ENCODE measurements at regions not wholly inside any gene's neighbourhood (a gene's known extent, or its start where the extent isn't known, plus 50 kb on each side); places are given as distances from the start of the nearest gene placed in this dataset.

- Histone ChIP-seq H3K23ac (ENCODE audit: insufficient read length) (no peak overlapping the region), H3K4me1 (replicated peaks in 1 of 4; ENCODE audit: control insufficient read depth in 3 of 4, insufficient read depth in 4 of 4, low read length in 3 of 4) (no peaks in the 10 kb centered on the region), H3K14ac (ENCODE audit: insufficient read length) (no peak overlapping the region), H3K27ac (ENCODE audit: low read depth, low read length) (no peak overlapping the region), H2BK120ac (replicated peaks; ENCODE audit: low read depth, low read length) (no peak overlapping the region), H3K79me1 (ENCODE audit: low read depth, low read length) (no peaks in the 10 kb centered on the region), H3K4ac (replicated peaks; ENCODE audit: insufficient read length, low read depth, low read length) (no peak overlapping the region), H4K8ac (ENCODE audit: extremely low read depth, insufficient read depth, low read length) (no peak overlapping the region), H2AFZ (ENCODE audit: low read length) (no peak overlapping the region), H3K9me3 (ENCODE audit: insufficient read depth in 2 of 2, low read depth in 1 of 2, low read length in 1 of 2) (no peaks in the 10 kb centered on the region), H3K4me2 (ENCODE audit: insufficient read depth in 1 of 2, low read depth in 2 of 2, low read length in 2 of 2) (no peak overlapping the region), H3K79me2 (ENCODE audit: control insufficient read depth in 1 of 2, insufficient read depth in 2 of 2, low read length in 2 of 2) (no peaks in the 10 kb centered on the region), H2BK5ac (ENCODE audit: low read depth, low read length) (no peak overlapping the region), H3K18ac (ENCODE audit: extremely low read depth, low read length) (no peak overlapping the region), H4K91ac (replicated peaks; ENCODE audit: insufficient read length, low read length) (no peak overlapping the region), H3K56ac (replicated peaks; ENCODE audit: insufficient read length, low read depth, low read length) (no peak overlapping the region), H2AK5ac (ENCODE audit: low read depth, low read length) (no peak overlapping the region), H4K20me1 (replicated peaks in 1 of 2; ENCODE audit: control insufficient read depth in 1 of 2, insufficient read depth in 2 of 2, low read length in 2 of 2) (no peaks in the 10 kb centered on the region), H2BK12ac (ENCODE audit: low read depth, low read length) (no peak overlapping the region), H3K36me3 (ENCODE audit: control insufficient read depth in 2 of 4, insufficient read depth in 4 of 4, low read length in 3 of 4) (no peaks in the 10 kb centered on the region), H3K4me3 (ENCODE audit: extremely low read depth in 1 of 4, insufficient read depth in 2 of 4, low read depth in 3 of 4, low read length in 4 of 4) (no peak overlapping the region), H2BK15ac (ENCODE audit: low read length) (no peak overlapping the region), H2BK20ac (ENCODE audit: low read length) (no peak overlapping the region), H3K23me2 (ENCODE audit: low read depth, low read length) (no peaks in the 10 kb centered on the region), H4K5ac (ENCODE audit: insufficient read length, low read depth, low read length) (no peak overlapping the region), H3K27me3 (replicated peaks in 1 of 4; ENCODE audit: control insufficient read depth in 3 of 4, extremely low read depth in 1 of 4, insufficient read depth in 3 of 4, low read length in 3 of 4) (no peaks in the 10 kb centered on the region), H3K9ac (replicated peaks in 1 of 4; ENCODE audit: extremely low read depth in 1 of 4, low read depth in 3 of 4, low read length in 3 of 4) (no peak overlapping the region)
- FAIRE-seq (peak; percentile 60), DNase-seq (ENCODE audit: low read depth in 1 of 2, low spot score in 2 of 2) (no peak)
- ChIA-PET POLR2A (ENCODE audit: partially characterized antibody) (no interaction called here), CTCF (ENCODE audit: partially characterized antibody) (interaction anchor here (1.2 kb wide), 1 partner anchor 27 kb away, joined by 3 read pairs; no protein-coding TSS in a partner anchor)
- 95% methylated on average over 1 of the region's 1 CpG; no CpG with 5 or more reads in 1 of the 2 experiments for WGBS, 2 experiments (ENCODE audit: extremely low coverage in 1 of 2, insufficient coverage in 1 of 2, insufficient read length in 1 of 2, insufficient replicate concordance in 2 of 2, low coverage in 1 of 2, low lambda C conversion rate in 2 of 2, missing lambda C conversion rate in 1 of 2)
- TF ChIP-seq ASH2L (IDR thresholded peaks at IDR 0.05; ENCODE audit: low read length) (no peak), FOSL1 (IDR thresholded peaks at IDR 0.05; ENCODE audit: insufficient read depth, low read depth, low read length) (no peak)
Observed at GRCh38 chr4:30989508-30989907, 269.3 kb downstream of the PCDH7 start.
